Astrocyte (in vitro differentiated cells and primary cell): ENCODE measurements at regions not wholly inside any gene's neighbourhood (a gene's known extent, or its start where the extent isn't known, plus 50 kb on each side); places are given as distances from the start of the nearest gene placed in this dataset.

Experiments
- EZH2 ChIP-seq: IDR thresholded peaks from 2 replicates; pipeline ENCODE4 v1.6.1; 2012; ENCODE audit warnings: mild to moderate bottlenecking, low read length, inconsistent platforms; ENCODE audit not compliant: insufficient read depth
- TF ChIP-seq, protein P1 (sequence below): IDR thresholded peaks from 2 replicates; pipeline ENCODE4 v1.5.1; 2011; ENCODE audit warnings: low read depth, mild to moderate bottlenecking, inconsistent platforms, low read length, moderate library complexity; ENCODE audit not compliant: insufficient read depth

DNA sequence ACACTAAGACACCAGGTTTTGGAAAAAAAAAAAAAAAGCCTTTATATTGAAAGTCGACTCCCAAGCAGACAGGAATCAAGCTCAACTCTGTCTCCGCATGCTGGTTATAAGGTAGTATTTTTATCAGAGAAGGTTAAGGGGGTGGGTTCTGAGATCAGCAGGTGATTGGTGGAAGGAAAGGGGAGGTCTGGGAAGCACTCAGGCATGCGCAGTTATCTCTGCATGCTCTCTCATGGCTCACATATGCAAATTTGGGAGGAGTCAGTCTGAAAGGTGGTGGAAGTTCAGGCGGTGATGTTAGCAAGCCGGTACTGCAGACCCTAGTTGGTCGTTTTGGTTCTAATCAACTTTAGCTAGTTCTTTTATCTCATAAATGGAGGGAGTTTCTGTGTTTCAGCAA lies 357.6 kb upstream of the C16orf82 start:
- no peak for TF ChIP-seq EZH2
- TF ChIP-seq, protein P1, sequence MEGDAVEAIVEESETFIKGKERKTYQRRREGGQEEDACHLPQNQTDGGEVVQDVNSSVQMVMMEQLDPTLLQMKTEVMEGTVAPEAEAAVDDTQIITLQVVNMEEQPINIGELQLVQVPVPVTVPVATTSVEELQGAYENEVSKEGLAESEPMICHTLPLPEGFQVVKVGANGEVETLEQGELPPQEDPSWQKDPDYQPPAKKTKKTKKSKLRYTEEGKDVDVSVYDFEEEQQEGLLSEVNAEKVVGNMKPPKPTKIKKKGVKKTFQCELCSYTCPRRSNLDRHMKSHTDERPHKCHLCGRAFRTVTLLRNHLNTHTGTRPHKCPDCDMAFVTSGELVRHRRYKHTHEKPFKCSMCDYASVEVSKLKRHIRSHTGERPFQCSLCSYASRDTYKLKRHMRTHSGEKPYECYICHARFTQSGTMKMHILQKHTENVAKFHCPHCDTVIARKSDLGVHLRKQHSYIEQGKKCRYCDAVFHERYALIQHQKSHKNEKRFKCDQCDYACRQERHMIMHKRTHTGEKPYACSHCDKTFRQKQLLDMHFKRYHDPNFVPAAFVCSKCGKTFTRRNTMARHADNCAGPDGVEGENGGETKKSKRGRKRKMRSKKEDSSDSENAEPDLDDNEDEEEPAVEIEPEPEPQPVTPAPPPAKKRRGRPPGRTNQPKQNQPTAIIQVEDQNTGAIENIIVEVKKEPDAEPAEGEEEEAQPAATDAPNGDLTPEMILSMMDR, result no peak
